Gastrocnemius medialis (tissue), 4 donors: ENCODE measurements at regions not wholly inside any gene's neighbourhood (a gene's known extent, or its start where the extent isn't known, plus 50 kb on each side); places are given as distances from the start of the nearest gene placed in this dataset.

Experiments
- ATAC-seq, 2 donors: fragments of 150-250 bp; one replicate each; pipeline ENCODE4 v1.9.1; 2016
- DNase-seq, 2 donors: peaks; one replicate each; pipeline ENCODE4 v3.0.0-alpha.2; 2019
- H3K27ac ChIP-seq, 4 donors: fragments of 200-600 bp; sonication (generic); 1 replicate in 1 of 4; 2 replicates in 3 of 4; pipeline ENCODE4 v1.5.1; 2016 to 2018; ENCODE audit warnings: mild to moderate bottlenecking in 2 of 4, moderate library complexity in 1 of 4
- H3K27me3 ChIP-seq, 3 donors: fragments of 200-600 bp; sonication (generic) in 2 of 3; 1 replicate in 1 of 3; 2 replicates in 2 of 3; pipeline versions ENCODE4 v1.5.1 to v1.6.0; 2016 to 2019; ENCODE audit warnings: mild to moderate bottlenecking in 1 of 3, moderate library complexity in 1 of 3
- H3K36me3 ChIP-seq, 2 donors: fragments of 200-600 bp; sonication (generic) in 1 of 2; one replicate each; pipeline ENCODE4 v1.5.1; 2017 to 2018
- H3K4me1 ChIP-seq, 2 donors: fragments of 200-600 bp; sonication (generic) in 1 of 2; one replicate each; pipeline ENCODE4 v1.5.1; 2016 to 2017; ENCODE audit warnings: mild to moderate bottlenecking in 2 of 2
- H3K4me3 ChIP-seq, 4 donors: fragments of 200-600 bp; sonication (generic) in 3 of 4; 1 replicate in 1 of 4; 2 replicates in 3 of 4; pipeline ENCODE4 v1.5.1; 2016 to 2019; ENCODE audit warnings: mild to moderate bottlenecking in 2 of 4
- H3K9me3 ChIP-seq, 3 donors: fragments of 200-600 bp; sonication (generic) in 2 of 3; 1 replicate in 1 of 3; 2 replicates in 2 of 3; pipeline ENCODE4 v1.5.1; 2016 to 2019
- POLR2A ChIP-seq, 2 donors: fragments of 450-650 bp; IDR thresholded peaks; one replicate each; pipeline ENCODE4 v1.6.1; 2017; ENCODE audit warnings: antibody characterized with exemption in 2 of 2, mild to moderate bottlenecking in 2 of 2, moderate library complexity in 2 of 2
- in situ Hi-C, 4 donors: fragments of 200-750 bp; cut with MboI; loops; one replicate each; pipeline versions ENCODE4 v1.15.0 to v1.8.0; 2017; ENCODE audit warnings: low sequenced_read_pairs in 4 of 4
- intact Hi-C: fragments of 100-400 bp; cut with DNase I; formaldehyde crosslinking; loops from one replicate; pipeline ENCODE4 v1.15.1; 2023; ENCODE audit warnings: low total_unique reads
- TF ChIP-seq, protein P1 (sequence below), 5 experiments: fragments of 450-650 bp in 3 of 5; fragments of 200-600 bp in 2 of 5; sonication (generic) in 2 of 5; IDR thresholded peaks in 4 of 5; conservative IDR thresholded peaks in 1 of 5; 1 replicate in 4 of 5; 2 replicates in 1 of 5; pipeline ENCODE4 v1.5.1; 2016 to 2019; ENCODE audit warnings: antibody characterized with exemption in 5 of 5, mild to moderate bottlenecking in 3 of 5, moderate library complexity in 3 of 5

- no peak overlapping the region for H3K4me3 ChIP-seq
- intact Hi-C loops (no loop called here), in situ Hi-C loops (no loop called here)
- H3K4me1 ChIP-seq: no peaks in the 10 kb centered on the region
- no peaks in the 10 kb centered on the region for H3K9me3 ChIP-seq
- H3K27me3 ChIP-seq: peaks cover 0 to 7% (median 0%) of the 10 kb centered on the region in 3 donors
- no peak for ATAC-seq
- TF ChIP-seq POLR2A (IDR thresholded peaks at IDR 0.05): no peak
- TF ChIP-seq, protein P1, sequence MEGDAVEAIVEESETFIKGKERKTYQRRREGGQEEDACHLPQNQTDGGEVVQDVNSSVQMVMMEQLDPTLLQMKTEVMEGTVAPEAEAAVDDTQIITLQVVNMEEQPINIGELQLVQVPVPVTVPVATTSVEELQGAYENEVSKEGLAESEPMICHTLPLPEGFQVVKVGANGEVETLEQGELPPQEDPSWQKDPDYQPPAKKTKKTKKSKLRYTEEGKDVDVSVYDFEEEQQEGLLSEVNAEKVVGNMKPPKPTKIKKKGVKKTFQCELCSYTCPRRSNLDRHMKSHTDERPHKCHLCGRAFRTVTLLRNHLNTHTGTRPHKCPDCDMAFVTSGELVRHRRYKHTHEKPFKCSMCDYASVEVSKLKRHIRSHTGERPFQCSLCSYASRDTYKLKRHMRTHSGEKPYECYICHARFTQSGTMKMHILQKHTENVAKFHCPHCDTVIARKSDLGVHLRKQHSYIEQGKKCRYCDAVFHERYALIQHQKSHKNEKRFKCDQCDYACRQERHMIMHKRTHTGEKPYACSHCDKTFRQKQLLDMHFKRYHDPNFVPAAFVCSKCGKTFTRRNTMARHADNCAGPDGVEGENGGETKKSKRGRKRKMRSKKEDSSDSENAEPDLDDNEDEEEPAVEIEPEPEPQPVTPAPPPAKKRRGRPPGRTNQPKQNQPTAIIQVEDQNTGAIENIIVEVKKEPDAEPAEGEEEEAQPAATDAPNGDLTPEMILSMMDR (IDR thresholded peaks at IDR 0.05 in 4 of 5, conservative IDR thresholded peaks at IDR 0.05 in 1 of 5): no peak
- no peaks in the 10 kb centered on the region for H3K36me3 ChIP-seq
- DNase-seq: no peak
- no peak overlapping the region for H3K27ac ChIP-seq
Measured at GRCh38 chr10:128178302-128178958, 52.2 kb upstream of the MKI67 start.

- no peaks in the 10 kb centered on the region for H3K9me3 ChIP-seq
- no peak overlapping the region for H3K4me3 ChIP-seq
- in situ Hi-C loops (no loop called here), intact Hi-C loops (no loop called here)
- H3K27ac ChIP-seq: no peak overlapping the region
- no peaks in the 10 kb centered on the region for H3K36me3 ChIP-seq
- peaks cover 0 to 7% (median 4%) of the 10 kb centered on the region in 3 donors for H3K27me3 ChIP-seq
- no peak for ATAC-seq
- H3K4me1 ChIP-seq: no peaks in the 10 kb centered on the region
- no peak for DNase-seq
- TF ChIP-seq, protein P1 (IDR thresholded peaks at IDR 0.05 in 4 of 5, conservative IDR thresholded peaks at IDR 0.05 in 1 of 5): no peak
- TF ChIP-seq POLR2A (IDR thresholded peaks at IDR 0.05): no peak
Measured at GRCh38 chr10:128180843-128181242, 54.6 kb upstream of the MKI67 start.

- Histone ChIP-seq H3K4me3 (no peak overlapping the region), H3K27me3 (peaks cover 0 to 9% (median 4%) of the 10 kb centered on the region in 3 donors), H3K9me3 (no peaks in the 10 kb centered on the region), H3K36me3 (no peaks in the 10 kb centered on the region), H3K4me1 (no peaks in the 10 kb centered on the region), H3K27ac (no peak overlapping the region)
- ATAC-seq (no peak), DNase-seq (no peak)
- intact Hi-C loops: no loop called here
- TF ChIP-seq POLR2A (IDR thresholded peaks at IDR 0.05): no peak
- TF ChIP-seq, protein P1 (IDR thresholded peaks at IDR 0.05 in 4 of 5, conservative IDR thresholded peaks at IDR 0.05 in 1 of 5): no peak
- in situ Hi-C loops: no loop called here
Measured at GRCh38 chr10:128185627-128186026, 59.4 kb upstream of the MKI67 start.

DNA sequence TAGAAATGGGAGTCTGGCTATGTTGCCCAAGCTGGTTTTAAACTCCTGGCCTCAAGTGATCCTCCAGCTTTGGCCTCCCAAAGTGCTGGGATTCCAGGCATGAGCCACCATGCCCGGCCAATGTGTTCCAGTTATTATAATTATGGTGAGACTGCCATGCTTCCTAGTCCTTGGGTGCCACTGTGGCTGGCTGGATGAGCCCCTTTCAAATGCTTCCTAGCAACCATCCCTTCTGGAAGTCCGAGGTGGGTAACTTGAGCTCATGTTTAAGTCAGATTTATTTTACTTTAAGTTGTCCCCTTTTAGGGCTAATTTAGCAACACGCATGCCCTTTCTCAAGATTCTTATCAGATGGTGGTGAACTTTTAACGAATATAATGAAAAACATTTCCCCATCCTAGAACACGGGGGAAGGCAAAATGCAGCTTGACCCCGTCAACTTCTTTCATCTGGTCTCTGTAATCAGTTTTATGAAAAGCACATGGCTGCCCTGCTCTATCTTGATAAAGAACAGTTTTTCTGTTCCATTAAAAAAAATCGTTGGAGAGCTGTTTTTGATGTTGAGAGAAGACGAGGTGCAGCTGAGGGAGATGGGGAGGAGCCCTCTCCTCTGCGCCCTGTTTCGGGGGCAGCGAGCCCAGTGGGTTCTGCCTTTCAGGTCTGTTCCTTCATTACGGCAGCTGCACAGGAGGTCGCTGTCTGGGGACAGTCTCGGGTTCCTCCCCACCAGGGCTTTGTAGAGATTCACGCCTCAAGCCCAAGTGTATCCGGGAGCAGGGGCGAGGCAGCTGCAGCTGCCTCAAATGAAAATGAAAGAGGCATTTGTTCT lies 61.0 kb upstream of the MKI67 start:
- ATAC-seq (no peak), DNase-seq (no peak)
- intact Hi-C loops (no loop called here), in situ Hi-C loops (no loop called here)
- no peak for TF ChIP-seq POLR2A (IDR thresholded peaks at IDR 0.05)
- TF ChIP-seq, protein P1 (IDR thresholded peaks at IDR 0.05 in 4 of 5, conservative IDR thresholded peaks at IDR 0.05 in 1 of 5): no peak
- H3K36me3 ChIP-seq: no peaks in the 10 kb centered on the region
- no peaks in the 10 kb centered on the region for H3K9me3 ChIP-seq
- H3K27ac ChIP-seq: no peak overlapping the region
- H3K27me3 ChIP-seq: peaks cover 0 to 9% (median 4%) of the 10 kb centered on the region in 3 donors
- no peak overlapping the region for H3K4me3 ChIP-seq
- H3K4me1 ChIP-seq: no peaks in the 10 kb centered on the region
